ENCODE measurements at regions not wholly inside any gene's neighbourhood (a gene's known extent, or its start where the extent isn't known, plus 50 kb on each side); places are given as distances from the start of the nearest gene placed in this dataset.

GRCh38 chr5:67620424-67621397 is 424.1 kb upstream of the CD180 start:
- no peak for TF ChIP-seq CTCF (IDR thresholded peaks at IDR 0.05; ENCODE audit: extremely low read depth, missing control alignments)
- DNase-seq (ENCODE audit: low spot score) = no peak

GRCh38 chr5:67619636-67620035 is 423.0 kb upstream of the CD180 start:
- TF ChIP-seq CTCF (IDR thresholded peaks at IDR 0.05; ENCODE audit: extremely low read depth, missing control alignments) = no peak
- DNase-seq (ENCODE audit: low spot score) = no peak

GRCh38 chr5:67619235-67619634 is 422.6 kb upstream of the CD180 start:
- no peak for TF ChIP-seq CTCF (IDR thresholded peaks at IDR 0.05; ENCODE audit: extremely low read depth, missing control alignments)
- DNase-seq (ENCODE audit: low spot score) = no peak

GRCh38 chr5:67617051-67617450 is 420.5 kb upstream of the CD180 start:
- TF ChIP-seq CTCF (IDR thresholded peaks at IDR 0.05; ENCODE audit: extremely low read depth, missing control alignments) = no peak
- no peak for DNase-seq (ENCODE audit: low spot score)

- DNase-seq (ENCODE audit: low spot score) = no peak
- no peak for TF ChIP-seq CTCF (IDR thresholded peaks at IDR 0.05; ENCODE audit: extremely low read depth, missing control alignments)
These were observed 416.4 kb upstream of the CD180 start for GRCh38 chr5:67612961-67613360.

GRCh38 chr5:67610186-67610912 is 413.8 kb upstream of the CD180 start:
- no peak for DNase-seq (ENCODE audit: low spot score)
- no peak for TF ChIP-seq CTCF (IDR thresholded peaks at IDR 0.05; ENCODE audit: extremely low read depth, missing control alignments)

- no peak for TF ChIP-seq CTCF (IDR thresholded peaks at IDR 0.05; ENCODE audit: extremely low read depth, missing control alignments)
- DNase-seq (ENCODE audit: low spot score) = no peak
These were observed 411.4 kb upstream of the CD180 start for GRCh38 chr5:67607958-67608357.

All from GM20000 (cell line).